OCI-LY1 (cell line): ENCODE measurements at regions not wholly inside any gene's neighbourhood (a gene's known extent, or its start where the extent isn't known, plus 50 kb on each side); places are given as distances from the start of the nearest gene placed in this dataset.

Experiments used
- H2AFZ ChIP-seq: fragments of 200-600 bp; sonication (generic), shearing (Covaris generic); 2 replicates; pipeline ENCODE4 v1.6.0; 2014; ENCODE audit warnings: antibody characterized with exemption, mild to moderate bottlenecking, low read length
- H3F3A ChIP-seq: fragments of 200-600 bp; sonication (generic), shearing (Covaris generic); 2 replicates; pipeline ENCODE4 v1.6.0; 2014; ENCODE audit warnings: mild to moderate bottlenecking, antibody characterized with exemption, low read length, moderate library complexity; ENCODE audit not compliant: insufficient read depth
- H3K27ac ChIP-seq: fragments of 200-600 bp; sonication (generic); 2 replicates; pipeline ENCODE4 v1.5.1; 2014; ENCODE audit warnings: low read length, mixed run types, mild to moderate bottlenecking, low read depth; ENCODE audit not compliant: poor library complexity, severe bottlenecking
- H3K27me3 ChIP-seq: fragments of 200-600 bp; sonication (generic); 2 replicates; pipeline ENCODE4 v1.6.0; 2014; ENCODE audit warnings: antibody characterized with exemption, mild to moderate bottlenecking, low read length, moderate library complexity; ENCODE audit not compliant: insufficient read depth
- H3K36me3 ChIP-seq: fragments of 200-600 bp; sonication (generic); 2 replicates; pipeline ENCODE4 v1.6.1; 2014; ENCODE audit warnings: mild to moderate bottlenecking, antibody characterized with exemption, low read length, moderate library complexity, mixed read lengths; ENCODE audit not compliant: insufficient read depth
- H3K4me1 ChIP-seq: fragments of 200-600 bp; sonication (generic); 2 replicates; pipeline ENCODE4 v1.5.1; 2014; ENCODE audit warnings: mild to moderate bottlenecking, low read length, moderate library complexity; ENCODE audit not compliant: insufficient read depth, severe bottlenecking
- H3K4me2 ChIP-seq: fragments of 200-600 bp; sonication (generic), shearing (Covaris generic); 2 replicates; pipeline ENCODE4 v1.6.1; 2014; ENCODE audit warnings: low read length
- H3K4me3 ChIP-seq: fragments of 200-600 bp; sonication (generic); 2 replicates; pipeline ENCODE4 v1.5.1; 2014; ENCODE audit warnings: low read length, low read depth, mild to moderate bottlenecking, mixed read lengths; ENCODE audit not compliant: poor library complexity, severe bottlenecking
- H3K79me2 ChIP-seq: fragments of 200-600 bp; shearing (Covaris generic); 2 replicates; pipeline ENCODE4 v1.6.1; 2016; ENCODE audit warnings: mixed run types, low read length, mixed read lengths; ENCODE audit not compliant: insufficient read depth
- H3K9ac ChIP-seq: fragments of 200-600 bp; sonication (generic), shearing (Covaris generic); 2 replicates; pipeline ENCODE4 v1.6.1; 2014; ENCODE audit warnings: mild to moderate bottlenecking, low read length, mixed read lengths
- H3K9me2 ChIP-seq: fragments of 200-600 bp; sonication (generic), shearing (Covaris generic); 2 replicates; pipeline ENCODE4 v1.6.1; 2014; ENCODE audit warnings: low read depth, mild to moderate bottlenecking, low read length, mixed read lengths
- H3K9me3 ChIP-seq: fragments of 200-600 bp; shearing (Covaris generic); 2 replicates; pipeline ENCODE4 v1.6.1; 2014; ENCODE audit warnings: low read length, mixed read lengths
- H4K20me1 ChIP-seq: fragments of 200-600 bp; sonication (generic), shearing (Covaris generic); 2 replicates; pipeline ENCODE4 v1.6.0; 2016; ENCODE audit warnings: mild to moderate bottlenecking, low read length; ENCODE audit not compliant: insufficient read depth
- CTCF ChIP-seq: fragments of 200-600 bp; sonication (generic), shearing (Covaris generic); IDR thresholded peaks from 2 replicates; pipeline ENCODE4 v1.5.1; 2017; ENCODE audit warnings: mild to moderate bottlenecking, antibody characterized with exemption, low read length, moderate library complexity, mixed read lengths
- EZH2 ChIP-seq: fragments of 200-600 bp; sonication (generic), shearing (Covaris generic); IDR thresholded peaks from 2 replicates; pipeline ENCODE4 v1.8.0; 2017; ENCODE audit warnings: borderline replicate concordance, mixed run types, mild to moderate bottlenecking, antibody characterized with exemption, low read length, moderate library complexity, mixed read lengths

- Histone ChIP-seq H3K79me2 (no peaks in the 10 kb centered on the region), H3K27me3 (no peaks in the 10 kb centered on the region), H2AFZ (no peak overlapping the region), H3K9me2 (no peaks in the 10 kb centered on the region), H3K9me3 (no peaks in the 10 kb centered on the region), H4K20me1 (no peaks in the 10 kb centered on the region), H3K4me1 (no peaks in the 10 kb centered on the region), H3K9ac (no peak overlapping the region), H3K36me3 (no peaks in the 10 kb centered on the region), H3F3A (no peaks in the 10 kb centered on the region), H3K4me2 (no peak overlapping the region), H3K27ac (no peak overlapping the region), H3K4me3 (no peak overlapping the region)
- TF ChIP-seq CTCF (no peak), EZH2 (no peak)
These were observed 1658.4 kb upstream of the RAG2 start for GRCh38 chr11:38256436-38256835.

- H2AFZ ChIP-seq = no peak overlapping the region
- no peaks in the 10 kb centered on the region for H3K36me3 ChIP-seq
- no peaks in the 10 kb centered on the region for H3K27me3 ChIP-seq
- H3F3A ChIP-seq = no peaks in the 10 kb centered on the region
- no peak overlapping the region for H3K4me3 ChIP-seq
- H3K9ac ChIP-seq = no peak overlapping the region
- H3K4me1 ChIP-seq = no peaks in the 10 kb centered on the region
- H3K4me2 ChIP-seq = no peak overlapping the region
- no peak overlapping the region for H3K27ac ChIP-seq
- H3K79me2 ChIP-seq = no peaks in the 10 kb centered on the region
- no peaks in the 10 kb centered on the region for H3K9me2 ChIP-seq
- no peaks in the 10 kb centered on the region for H4K20me1 ChIP-seq
- no peak for TF ChIP-seq EZH2
- TF ChIP-seq CTCF = no peak
- no peaks in the 10 kb centered on the region for H3K9me3 ChIP-seq
These were observed 1656.9 kb upstream of the RAG2 start for GRCh38 chr11:38254913-38255312.

GRCh38 chr11:38252620-38253019 lies 1654.6 kb upstream of the RAG2 start:
- Histone ChIP-seq H3K9me2 (no peaks in the 10 kb centered on the region), H3K4me2 (no peak overlapping the region), H4K20me1 (no peaks in the 10 kb centered on the region), H3K9me3 (no peaks in the 10 kb centered on the region), H3F3A (no peaks in the 10 kb centered on the region), H2AFZ (no peak overlapping the region), H3K4me1 (no peaks in the 10 kb centered on the region), H3K36me3 (no peaks in the 10 kb centered on the region), H3K9ac (no peak overlapping the region), H3K79me2 (no peaks in the 10 kb centered on the region), H3K27me3 (no peaks in the 10 kb centered on the region), H3K4me3 (no peak overlapping the region), H3K27ac (no peak overlapping the region)
- TF ChIP-seq CTCF (no peak), EZH2 (no peak)
